NCI-H1417 treated with DMSO at 0.1 percent for 48 hours (cell line): ENCODE measurements at regions not wholly inside any gene's neighbourhood (a gene's known extent, or its start where the extent isn't known, plus 50 kb on each side); places are given as distances from the start of the nearest gene placed in this dataset.

Source experiments
- DNase-seq: peaks from one replicate; lab custom pipeline; 2025; lab: John Stamatoyannopoulos, UW

- no peak for DNase-seq
These were observed 723.9 kb downstream of the FAT4 start for GRCh38 chr4:126038502-126039144.

DNA sequence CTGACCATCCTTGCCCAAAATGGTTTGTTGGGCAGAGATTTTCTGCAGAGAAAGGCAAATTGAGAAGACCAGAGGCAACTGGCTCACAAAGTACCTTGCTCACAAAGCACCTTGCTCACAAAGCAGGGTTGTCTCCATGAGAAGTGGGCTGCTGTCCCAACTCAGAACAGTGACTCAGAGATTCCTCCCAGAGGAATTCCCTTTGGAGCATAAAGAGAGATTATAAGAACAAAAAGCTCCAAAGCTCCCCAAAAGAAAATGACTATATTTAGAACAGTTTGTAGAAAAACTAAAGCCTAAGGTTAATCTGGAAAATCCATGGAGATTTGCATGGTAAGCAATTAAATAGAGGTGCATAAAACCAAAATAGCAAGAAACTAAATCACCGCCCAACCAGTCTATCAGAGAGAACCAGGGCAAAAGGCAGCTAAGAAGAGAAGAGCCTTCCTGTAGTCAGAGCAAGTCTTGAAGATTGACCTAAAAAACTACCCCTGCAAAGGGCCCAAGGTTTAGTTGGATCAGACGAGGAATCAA, 731.4 kb downstream of the FAT4 start:
- no peak for DNase-seq

DNA sequence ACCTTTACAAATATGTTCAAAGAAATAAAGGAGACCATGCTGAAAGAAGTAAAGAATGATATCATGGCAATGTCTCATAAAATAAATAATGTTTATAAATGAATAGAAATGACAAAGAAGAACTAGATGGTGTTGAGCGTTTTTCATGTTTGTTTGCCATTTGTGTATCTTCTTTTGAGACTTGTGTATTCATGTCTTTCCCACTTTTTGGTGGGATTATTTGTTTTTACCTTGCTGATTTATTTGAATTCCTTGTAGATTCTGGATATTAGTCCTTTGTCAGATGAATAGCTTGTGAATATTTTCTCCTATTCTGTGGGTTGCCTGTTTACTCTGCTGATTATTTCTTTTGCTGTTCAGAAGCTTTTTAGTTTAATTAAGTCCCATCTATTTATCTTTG, 732.4 kb downstream of the FAT4 start:
- no peak for DNase-seq

GRCh38 chr4:126051689-126052424, 737.1 kb downstream of the FAT4 start:
- DNase-seq: no peak

DNA sequence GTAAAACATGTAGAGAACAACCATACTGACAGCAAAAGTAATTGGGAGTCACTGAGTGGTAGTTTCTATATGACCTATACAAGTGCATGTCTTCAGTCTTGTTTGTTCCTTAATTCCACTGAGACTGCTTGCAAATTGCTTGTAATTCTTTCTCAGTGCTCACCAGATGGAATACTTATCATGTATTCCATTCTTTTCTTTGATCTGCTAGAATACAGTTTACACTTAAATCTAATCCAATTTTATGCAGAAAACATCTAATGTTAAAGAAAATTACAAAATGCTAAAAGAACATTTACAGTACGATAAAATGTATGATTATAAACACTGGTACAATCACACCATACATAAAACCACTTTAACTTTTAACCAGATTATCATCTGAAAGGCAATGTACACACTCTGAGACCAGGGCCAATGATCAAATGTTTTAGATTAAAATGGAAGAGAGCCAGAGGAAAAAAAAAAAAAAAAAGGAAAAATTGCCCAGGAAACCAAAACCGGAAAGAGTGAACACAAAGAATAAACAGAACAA, 741.4 kb downstream of the FAT4 start:
- no peak for DNase-seq

DNA sequence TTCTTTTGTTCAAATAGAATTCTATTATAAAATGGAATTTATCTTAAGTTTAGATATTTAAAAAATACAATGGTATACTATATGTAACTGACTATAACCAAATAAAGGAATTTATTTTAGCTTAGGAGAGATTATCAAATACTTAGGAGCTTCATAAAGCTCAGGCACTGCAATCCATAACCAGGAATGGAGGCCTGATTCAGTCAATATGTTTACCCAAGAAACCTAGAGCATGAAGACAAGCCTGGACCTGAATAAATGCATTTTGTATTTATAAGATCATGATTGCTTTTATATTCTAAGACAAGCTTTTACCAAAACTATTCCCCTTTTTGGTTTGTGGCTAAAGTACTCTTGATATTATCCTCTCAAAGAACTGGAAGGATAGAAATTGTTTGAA, 742.6 kb downstream of the FAT4 start:
- no peak for DNase-seq

GRCh38 chr4:126058596-126058995, 743.8 kb downstream of the FAT4 start:
- DNase-seq: no peak

DNA sequence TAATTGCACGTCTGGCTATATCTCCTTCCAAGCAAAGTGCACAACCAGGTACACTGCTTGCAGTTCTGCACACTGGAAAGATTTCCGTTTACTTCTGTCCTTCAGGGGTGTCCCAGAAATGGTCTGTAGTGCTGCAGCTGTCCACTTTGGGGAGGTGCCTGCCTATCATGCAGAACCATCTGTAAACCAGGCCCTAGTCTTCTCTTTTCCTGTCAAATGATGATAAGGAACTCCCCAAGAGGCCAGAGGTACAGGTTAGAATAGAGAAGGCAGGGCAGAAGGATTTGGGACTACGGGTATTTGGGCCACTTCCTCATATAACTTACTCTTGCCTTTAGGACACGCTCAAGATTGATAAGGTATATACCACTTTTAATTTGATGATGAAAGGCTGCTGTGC, 746.9 kb downstream of the FAT4 start:
- DNase-seq: no peak

- no peak for DNase-seq
These were observed 750.3 kb downstream of the FAT4 start for GRCh38 chr4:126065016-126065415.

GRCh38 chr4:126071346-126072333, 756.9 kb downstream of the FAT4 start:
- DNase-seq: peak; percentile 12

GRCh38 chr4:126081336-126081735, 766.6 kb downstream of the FAT4 start:
- DNase-seq: no peak

- DNase-seq: no peak
These were observed 771.3 kb downstream of the FAT4 start for GRCh38 chr4:126086041-126086440.

GRCh38 chr4:126087101-126087500, 772.3 kb downstream of the FAT4 start:
- no peak for DNase-seq

GRCh38 chr4:126097155-126097799, 782.5 kb downstream of the FAT4 start:
- no peak for DNase-seq

DNA sequence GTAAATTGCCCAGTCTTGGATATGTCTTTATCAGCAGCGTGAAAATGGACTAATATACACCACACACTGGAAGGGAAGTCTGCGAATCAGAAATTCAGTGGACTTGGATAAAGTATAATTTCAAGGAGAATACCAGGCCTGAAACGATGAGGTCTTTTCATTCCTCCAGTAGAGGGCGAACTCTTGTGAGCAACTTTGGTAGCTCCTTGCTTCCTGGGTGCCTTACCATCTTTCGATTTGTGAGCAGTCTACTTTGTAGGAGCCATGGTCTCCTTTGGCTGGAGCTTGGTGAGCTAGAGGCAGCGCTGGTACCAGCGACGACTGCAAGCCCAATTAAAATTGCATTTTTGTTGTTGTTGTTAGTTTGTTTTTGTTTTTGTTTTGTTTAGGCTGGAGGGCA, 791.9 kb downstream of the FAT4 start:
- no peak for DNase-seq

DNA sequence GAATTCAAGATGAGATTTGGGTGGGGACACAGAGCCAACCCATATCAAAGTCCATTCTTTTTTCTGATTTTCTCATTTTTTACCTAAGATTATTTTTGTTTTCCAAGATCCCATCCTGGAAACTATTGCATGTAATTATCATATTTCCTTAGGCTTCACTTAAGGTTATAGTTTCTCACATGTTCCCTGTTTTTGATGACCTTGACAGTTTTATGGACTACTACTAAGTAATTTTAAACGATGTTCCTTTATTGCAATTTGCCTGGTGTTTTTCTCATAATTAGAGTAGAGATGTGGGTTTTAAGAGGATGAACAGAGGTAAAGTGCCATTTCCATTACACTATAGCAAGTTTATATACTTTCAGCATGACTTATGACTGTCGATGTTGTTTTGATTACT, 795.1 kb downstream of the FAT4 start:
- DNase-seq: no peak

DNA sequence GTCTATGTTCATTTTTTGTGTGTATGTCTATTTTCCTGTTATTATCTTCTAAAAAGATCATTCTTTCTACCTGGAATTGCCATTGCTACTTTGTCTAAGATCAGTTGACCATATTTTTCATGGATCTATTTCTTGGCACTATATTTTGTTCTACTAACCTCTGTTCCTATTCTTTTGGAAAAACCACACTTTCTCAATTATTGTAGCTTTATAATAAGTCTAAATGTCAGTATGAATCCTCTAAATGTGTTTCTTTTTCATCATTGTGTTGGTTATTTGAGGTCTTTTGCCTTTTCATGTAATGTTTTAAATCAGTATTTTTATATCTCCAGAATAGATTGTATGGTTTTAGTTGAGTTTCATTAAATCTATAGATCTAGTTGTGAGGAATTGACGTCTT, 798.3 kb downstream of the FAT4 start:
- DNase-seq: no peak

- DNase-seq: no peak
These were observed 809.0 kb downstream of the FAT4 start for GRCh38 chr4:126123611-126124325.

GRCh38 chr4:126124818-126125217, 810.1 kb downstream of the FAT4 start:
- DNase-seq: no peak

DNA sequence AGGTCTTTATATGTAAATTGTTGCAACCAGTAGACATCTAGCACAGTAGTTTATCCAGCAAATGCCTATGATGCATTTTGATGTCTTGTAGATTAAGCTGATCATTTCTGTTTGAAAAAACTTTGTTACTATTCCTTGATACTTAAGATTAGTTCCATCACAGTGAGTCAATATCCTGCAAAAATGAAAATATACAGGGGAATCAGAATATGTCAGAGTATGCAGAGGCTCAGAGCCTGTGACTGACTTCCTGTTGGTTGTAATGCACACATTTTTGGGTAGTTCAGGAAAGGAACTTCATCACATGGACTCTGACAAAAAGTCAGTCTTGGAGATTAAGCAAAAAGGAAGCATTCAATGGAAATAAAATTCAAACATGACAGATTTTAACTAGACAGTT, 815.5 kb downstream of the FAT4 start:
- no peak for DNase-seq
